ENCODE measurements at regions not wholly inside any gene's neighbourhood (a gene's known extent, or its start where the extent isn't known, plus 50 kb on each side); places are given as distances from the start of the nearest gene placed in this dataset.

GRCh38 chr11:76293189-76293631 is 86.9 kb upstream of the WNT11 start:
- TF ChIP-seq CTCF (IDR thresholded peaks at IDR 0.05; ENCODE audit: low read length) = no peak
- no peak for TF ChIP-seq EZH2 (IDR thresholded peaks at IDR 0.05; ENCODE audit: borderline replicate concordance, low read length)

All from OCI-LY1 (cell line).